A549 (cell line): ENCODE measurements at regions not wholly inside any gene's neighbourhood (a gene's known extent, or its start where the extent isn't known, plus 50 kb on each side); places are given as distances from the start of the nearest gene placed in this dataset.

Experiments
- CEBPB ChIP-seq, 2 experiments: fragments of >200 bp in 1 of 2; sonication (Bioruptor Twin) in 1 of 2; formaldehyde crosslinking in 1 of 2; IDR thresholded peaks; 2 replicates each; pipeline ENCODE4 v1.6.1; 2012 to 2016
- CHD4 ChIP-seq: fragments of 200-600 bp; sonication (generic); IDR thresholded peaks from 2 replicates; pipeline ENCODE4 v1.6.1; 2016; ENCODE audit warnings: antibody characterized with exemption, mild to moderate bottlenecking, borderline replicate concordance
- EHMT2 ChIP-seq: fragments of 200-600 bp; sonication (generic); IDR thresholded peaks from 2 replicates; pipeline ENCODE4 v1.6.1; 2016; ENCODE audit warnings: antibody characterized with exemption, low read depth, mild to moderate bottlenecking, moderate library complexity
- EP300 ChIP-seq, 2 experiments: fragments of >200 bp; sonication (Bioruptor Twin); formaldehyde crosslinking; IDR thresholded peaks; 2 replicates in 1 of 2; 3 replicates in 1 of 2; pipeline ENCODE4 v1.6.1; 2016 to 2017
- POLR2A ChIP-seq: IDR thresholded peaks from 2 replicates; pipeline ENCODE4 v1.6.1; 2012; ENCODE audit warnings: mild to moderate bottlenecking, low read length
- RFX5 ChIP-seq: fragments of 450-650 bp; IDR thresholded peaks from 2 replicates; pipeline ENCODE4 v1.7.1; 2014; ENCODE audit warnings: antibody characterized with exemption, mild to moderate bottlenecking, moderate library complexity
- TF ChIP-seq, protein P1 (sequence below): fragments of >200 bp; sonication (Bioruptor Twin); formaldehyde crosslinking; IDR thresholded peaks from 3 replicates; pipeline ENCODE4 v1.5.1; 2016
- TF ChIP-seq, protein P2 (sequence below): fragments of 450-650 bp; IDR thresholded peaks from 2 replicates; pipeline ENCODE4 v1.6.1; 2014; ENCODE audit warnings: antibody characterized with exemption
- TF ChIP-seq, protein P3 (sequence below): IDR thresholded peaks from 2 replicates; pipeline ENCODE4 v1.6.1; 2012; ENCODE audit warnings: low read depth, borderline replicate concordance
- TF ChIP-seq, protein P4 (sequence below): fragments of 200-600 bp; sonication (generic); IDR thresholded peaks from 2 replicates; pipeline ENCODE4 v1.6.1; 2016; ENCODE audit warnings: antibody characterized with exemption, mild to moderate bottlenecking, moderate library complexity

DNA sequence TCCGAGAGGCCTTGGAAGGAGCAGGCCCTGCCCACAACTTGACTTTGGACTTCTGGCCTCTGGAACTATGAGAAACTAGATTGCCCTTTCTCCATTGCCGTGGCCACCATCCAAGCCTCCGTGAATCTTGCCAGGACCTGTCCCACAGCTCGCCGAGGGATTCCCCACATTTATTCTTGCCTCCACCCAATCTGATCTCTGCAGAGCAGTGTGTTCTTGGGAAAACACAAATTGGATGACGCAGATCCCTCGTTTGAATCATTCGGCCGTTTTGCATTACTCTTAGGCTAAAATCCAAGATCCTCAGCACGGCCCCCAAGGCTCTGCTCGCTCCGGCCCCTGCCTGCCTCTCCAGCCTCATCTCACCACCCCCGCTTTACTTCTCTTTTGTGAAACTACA, 364.2 kb downstream of the ZNF516 start:
- TF ChIP-seq, protein P1, sequence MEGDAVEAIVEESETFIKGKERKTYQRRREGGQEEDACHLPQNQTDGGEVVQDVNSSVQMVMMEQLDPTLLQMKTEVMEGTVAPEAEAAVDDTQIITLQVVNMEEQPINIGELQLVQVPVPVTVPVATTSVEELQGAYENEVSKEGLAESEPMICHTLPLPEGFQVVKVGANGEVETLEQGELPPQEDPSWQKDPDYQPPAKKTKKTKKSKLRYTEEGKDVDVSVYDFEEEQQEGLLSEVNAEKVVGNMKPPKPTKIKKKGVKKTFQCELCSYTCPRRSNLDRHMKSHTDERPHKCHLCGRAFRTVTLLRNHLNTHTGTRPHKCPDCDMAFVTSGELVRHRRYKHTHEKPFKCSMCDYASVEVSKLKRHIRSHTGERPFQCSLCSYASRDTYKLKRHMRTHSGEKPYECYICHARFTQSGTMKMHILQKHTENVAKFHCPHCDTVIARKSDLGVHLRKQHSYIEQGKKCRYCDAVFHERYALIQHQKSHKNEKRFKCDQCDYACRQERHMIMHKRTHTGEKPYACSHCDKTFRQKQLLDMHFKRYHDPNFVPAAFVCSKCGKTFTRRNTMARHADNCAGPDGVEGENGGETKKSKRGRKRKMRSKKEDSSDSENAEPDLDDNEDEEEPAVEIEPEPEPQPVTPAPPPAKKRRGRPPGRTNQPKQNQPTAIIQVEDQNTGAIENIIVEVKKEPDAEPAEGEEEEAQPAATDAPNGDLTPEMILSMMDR, result no peak
- TF ChIP-seq, protein P2, sequence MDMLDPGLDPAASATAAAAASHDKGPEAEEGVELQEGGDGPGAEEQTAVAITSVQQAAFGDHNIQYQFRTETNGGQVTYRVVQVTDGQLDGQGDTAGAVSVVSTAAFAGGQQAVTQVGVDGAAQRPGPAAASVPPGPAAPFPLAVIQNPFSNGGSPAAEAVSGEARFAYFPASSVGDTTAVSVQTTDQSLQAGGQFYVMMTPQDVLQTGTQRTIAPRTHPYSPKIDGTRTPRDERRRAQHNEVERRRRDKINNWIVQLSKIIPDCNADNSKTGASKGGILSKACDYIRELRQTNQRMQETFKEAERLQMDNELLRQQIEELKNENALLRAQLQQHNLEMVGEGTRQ, result no peak
- TF ChIP-seq POLR2A (no peak), CEBPB (IDR thresholded peaks at IDR 0.05) (no peak), RFX5 (no peak), EHMT2 (no peak), EP300 (IDR thresholded peaks at IDR 0.05) (no peak), CHD4 (no peak)
- TF ChIP-seq, protein P3, sequence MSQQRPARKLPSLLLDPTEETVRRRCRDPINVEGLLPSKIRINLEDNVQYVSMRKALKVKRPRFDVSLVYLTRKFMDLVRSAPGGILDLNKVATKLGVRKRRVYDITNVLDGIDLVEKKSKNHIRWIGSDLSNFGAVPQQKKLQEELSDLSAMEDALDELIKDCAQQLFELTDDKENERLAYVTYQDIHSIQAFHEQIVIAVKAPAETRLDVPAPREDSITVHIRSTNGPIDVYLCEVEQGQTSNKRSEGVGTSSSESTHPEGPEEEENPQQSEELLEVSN, result no peak
- TF ChIP-seq, protein P4, sequence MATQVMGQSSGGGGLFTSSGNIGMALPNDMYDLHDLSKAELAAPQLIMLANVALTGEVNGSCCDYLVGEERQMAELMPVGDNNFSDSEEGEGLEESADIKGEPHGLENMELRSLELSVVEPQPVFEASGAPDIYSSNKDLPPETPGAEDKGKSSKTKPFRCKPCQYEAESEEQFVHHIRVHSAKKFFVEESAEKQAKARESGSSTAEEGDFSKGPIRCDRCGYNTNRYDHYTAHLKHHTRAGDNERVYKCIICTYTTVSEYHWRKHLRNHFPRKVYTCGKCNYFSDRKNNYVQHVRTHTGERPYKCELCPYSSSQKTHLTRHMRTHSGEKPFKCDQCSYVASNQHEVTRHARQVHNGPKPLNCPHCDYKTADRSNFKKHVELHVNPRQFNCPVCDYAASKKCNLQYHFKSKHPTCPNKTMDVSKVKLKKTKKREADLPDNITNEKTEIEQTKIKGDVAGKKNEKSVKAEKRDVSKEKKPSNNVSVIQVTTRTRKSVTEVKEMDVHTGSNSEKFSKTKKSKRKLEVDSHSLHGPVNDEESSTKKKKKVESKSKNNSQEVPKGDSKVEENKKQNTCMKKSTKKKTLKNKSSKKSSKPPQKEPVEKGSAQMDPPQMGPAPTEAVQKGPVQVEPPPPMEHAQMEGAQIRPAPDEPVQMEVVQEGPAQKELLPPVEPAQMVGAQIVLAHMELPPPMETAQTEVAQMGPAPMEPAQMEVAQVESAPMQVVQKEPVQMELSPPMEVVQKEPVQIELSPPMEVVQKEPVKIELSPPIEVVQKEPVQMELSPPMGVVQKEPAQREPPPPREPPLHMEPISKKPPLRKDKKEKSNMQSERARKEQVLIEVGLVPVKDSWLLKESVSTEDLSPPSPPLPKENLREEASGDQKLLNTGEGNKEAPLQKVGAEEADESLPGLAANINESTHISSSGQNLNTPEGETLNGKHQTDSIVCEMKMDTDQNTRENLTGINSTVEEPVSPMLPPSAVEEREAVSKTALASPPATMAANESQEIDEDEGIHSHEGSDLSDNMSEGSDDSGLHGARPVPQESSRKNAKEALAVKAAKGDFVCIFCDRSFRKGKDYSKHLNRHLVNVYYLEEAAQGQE, result no peak
